GM12873 (cell line): ENCODE measurements at regions not wholly inside any gene's neighbourhood (a gene's known extent, or its start where the extent isn't known, plus 50 kb on each side); places are given as distances from the start of the nearest gene placed in this dataset.

ENCODE experiments used
- CTCF ChIP-seq: IDR thresholded peaks from 2 replicates; pipeline ENCODE4 v1.5.1; 2012; ENCODE audit warnings: low read depth, mild to moderate bottlenecking, moderate library complexity, low read length, control low read depth; ENCODE audit not compliant: insufficient read depth; ENCODE audit errors: missing control alignments

- no peak for TF ChIP-seq CTCF
These were observed 72.0 kb upstream of the FAM20C start for GRCh38 chr7:120164-120991.

GRCh38 chr7:121002-121785 lies 71.2 kb upstream of the FAM20C start:
- TF ChIP-seq CTCF = no peak

- no peak for TF ChIP-seq CTCF
These were observed 69.1 kb upstream of the FAM20C start for GRCh38 chr7:123237-123636.

GRCh38 chr7:124130-124949 lies 68.0 kb upstream of the FAM20C start:
- TF ChIP-seq CTCF = peak; percentile 13

GRCh38 chr7:125061-125475 lies 67.3 kb upstream of the FAM20C start:
- no peak for TF ChIP-seq CTCF

- no peak for TF ChIP-seq CTCF
These were observed 66.7 kb upstream of the FAM20C start for GRCh38 chr7:125661-126060.
